OCI-LY7 (cell line): ENCODE measurements at regions not wholly inside any gene's neighbourhood (a gene's known extent, or its start where the extent isn't known, plus 50 kb on each side); places are given as distances from the start of the nearest gene placed in this dataset.

Experiments used
- CTCF ChIP-seq: fragments of 200-600 bp; sonication (generic); conservative IDR thresholded peaks from 2 replicates; pipeline ENCODE4 v1.5.1; 2014; ENCODE audit warnings: mild to moderate bottlenecking, antibody characterized with exemption, low read length, moderate library complexity, mixed read lengths
- EZH2phosphoT487 ChIP-seq: fragments of 200-600 bp; sonication (generic); IDR thresholded peaks from 2 replicates; pipeline ENCODE4 v1.6.1; 2018; ENCODE audit warnings: low read depth, borderline replicate concordance, mild to moderate bottlenecking, mixed run types, antibody characterized with exemption, low read length, moderate library complexity, mixed read lengths

GRCh38 chr4:8725071-8725841 is 132.7 kb downstream of the CPZ start:
- TF ChIP-seq CTCF (no peak), EZH2phosphoT487 (no peak)
